IPS-15b (cell line): ENCODE measurements at regions not wholly inside any gene's neighbourhood (a gene's known extent, or its start where the extent isn't known, plus 50 kb on each side); places are given as distances from the start of the nearest gene placed in this dataset.

Experiments
- H3K27me3 ChIP-seq: one replicate; pipeline ENCODE4 v1.6.1; 2013; ENCODE audit warnings: low read length; ENCODE audit not compliant: control insufficient read depth, insufficient read depth
- H3K36me3 ChIP-seq: one replicate; pipeline ENCODE4 v1.6.1; 2013; ENCODE audit warnings: low read length; ENCODE audit not compliant: control insufficient read depth, insufficient read depth
- H3K4me1 ChIP-seq: one replicate; pipeline ENCODE4 v1.6.1; 2013; ENCODE audit warnings: mild to moderate bottlenecking, low read length; ENCODE audit not compliant: control insufficient read depth, insufficient read depth
- H3K4me3 ChIP-seq: one replicate; pipeline ENCODE4 v1.5.1; 2013; ENCODE audit warnings: low read depth, low read length
- H3K9ac ChIP-seq: one replicate; pipeline ENCODE4 v1.6.1; 2013; ENCODE audit warnings: low read depth, mild to moderate bottlenecking, low read length
- H3K9me3 ChIP-seq: one replicate; pipeline ENCODE4 v1.6.1; 2013; ENCODE audit warnings: mild to moderate bottlenecking, low read length; ENCODE audit not compliant: control insufficient read depth, insufficient read depth

DNA sequence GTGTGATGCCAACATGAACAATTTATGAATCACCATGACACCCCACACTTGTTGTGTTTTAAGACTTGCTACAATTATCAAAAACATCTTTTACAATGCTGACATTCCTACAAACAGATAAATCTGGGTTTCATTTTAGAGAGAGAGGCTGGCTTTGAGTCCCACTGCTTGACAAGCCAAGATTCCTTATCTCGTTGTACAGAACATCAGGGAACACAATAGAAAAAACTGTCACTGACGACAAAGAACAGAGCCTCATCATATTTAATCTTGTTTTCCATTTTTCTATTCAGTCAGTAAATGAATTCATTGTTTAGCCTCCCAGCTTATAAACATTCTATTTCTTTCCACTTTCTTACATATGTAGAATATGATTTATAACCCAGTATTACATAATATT, 461.6 kb upstream of the VSTM2A start:
- Histone ChIP-seq H3K27me3 (no peaks in the 10 kb centered on the region), H3K36me3 (no peaks in the 10 kb centered on the region), H3K4me1 (no peaks in the 10 kb centered on the region), H3K4me3 (no peak overlapping the region), H3K9ac (no peak overlapping the region), H3K9me3 (no peaks in the 10 kb centered on the region)

DNA sequence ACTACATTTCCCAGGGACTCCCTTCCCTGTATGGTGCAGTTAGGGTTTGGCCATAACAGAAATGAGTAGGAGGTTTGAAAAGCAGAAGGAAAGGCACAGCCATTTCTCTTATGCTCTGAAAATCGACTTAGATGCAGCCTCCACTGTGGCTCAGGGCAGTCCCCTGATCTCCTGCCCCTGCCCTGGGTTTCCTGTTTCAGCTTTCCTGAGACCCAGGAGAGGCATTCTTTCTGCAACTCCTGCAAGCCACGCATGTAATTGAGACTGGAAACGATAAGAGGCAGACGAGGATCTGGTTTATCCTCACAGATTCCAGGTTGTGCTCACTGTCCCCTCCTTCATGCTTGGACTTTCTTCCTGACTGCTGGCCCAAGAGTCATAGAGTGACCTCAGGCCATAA, 461.2 kb upstream of the VSTM2A start:
- Histone ChIP-seq H3K9me3 (no peaks in the 10 kb centered on the region), H3K4me3 (no peak overlapping the region), H3K4me1 (no peaks in the 10 kb centered on the region), H3K36me3 (no peaks in the 10 kb centered on the region), H3K9ac (no peak overlapping the region), H3K27me3 (no peaks in the 10 kb centered on the region)

DNA sequence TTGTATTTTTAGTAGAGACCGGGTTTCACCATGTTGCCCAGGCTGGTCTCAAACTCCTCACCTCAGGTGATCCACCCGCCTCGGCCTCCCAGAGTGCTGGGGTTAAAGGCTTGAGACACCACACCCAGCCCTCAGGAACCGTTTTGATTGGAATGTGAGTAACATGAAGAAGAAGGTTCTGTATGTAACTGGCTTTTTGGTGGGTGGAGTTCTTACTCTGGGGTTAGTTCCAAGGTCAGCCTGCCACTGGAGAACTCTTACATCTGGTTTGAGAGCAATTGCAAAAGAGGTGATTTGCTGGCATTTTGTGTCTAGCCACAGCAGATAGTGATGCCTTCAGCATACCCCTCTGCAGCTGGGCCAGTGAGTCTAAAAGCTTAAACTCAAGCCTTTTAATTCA, 457.8 kb upstream of the VSTM2A start:
- Histone ChIP-seq H3K4me1 (no peaks in the 10 kb centered on the region), H3K27me3 (no peaks in the 10 kb centered on the region), H3K9me3 (no peaks in the 10 kb centered on the region), H3K9ac (no peak overlapping the region), H3K4me3 (no peak overlapping the region), H3K36me3 (no peaks in the 10 kb centered on the region)

DNA sequence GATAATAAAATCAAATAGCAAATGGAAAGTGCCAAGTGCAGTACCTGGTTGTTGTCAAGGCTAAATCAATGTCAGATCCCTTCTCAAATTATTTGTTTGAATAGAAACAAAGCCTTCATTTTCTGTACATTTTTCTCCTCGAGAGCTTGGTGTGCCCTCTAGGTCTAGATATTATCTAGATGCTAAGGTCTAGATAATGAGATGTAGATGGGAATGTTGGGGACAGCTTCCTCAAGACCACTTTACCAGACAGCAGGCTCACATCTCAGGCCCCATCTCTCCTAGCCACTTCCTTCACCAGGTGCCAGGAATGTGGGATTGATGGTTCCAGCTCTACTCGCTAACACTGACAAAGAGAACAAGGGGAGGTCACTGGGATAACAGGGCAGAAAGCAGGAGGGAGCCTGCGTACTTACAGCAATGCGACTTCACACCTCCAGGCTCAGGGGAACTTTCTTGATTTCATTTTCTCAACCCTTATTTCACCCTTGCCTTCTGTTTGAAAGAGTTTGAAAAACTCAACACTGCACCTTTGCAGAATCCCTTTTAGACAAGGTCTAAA, 451.4 kb upstream of the VSTM2A start:
- Histone ChIP-seq H3K27me3 (no peaks in the 10 kb centered on the region), H3K36me3 (no peaks in the 10 kb centered on the region), H3K4me3 (no peak overlapping the region), H3K9ac (no peak overlapping the region), H3K4me1 (no peaks in the 10 kb centered on the region), H3K9me3 (no peaks in the 10 kb centered on the region)

GRCh38 chr7:54091322-54091721, 450.9 kb upstream of the VSTM2A start:
- Histone ChIP-seq H3K36me3 (no peaks in the 10 kb centered on the region), H3K27me3 (no peaks in the 10 kb centered on the region), H3K9ac (no peak overlapping the region), H3K4me3 (no peak overlapping the region), H3K9me3 (no peaks in the 10 kb centered on the region), H3K4me1 (no peaks in the 10 kb centered on the region)

DNA sequence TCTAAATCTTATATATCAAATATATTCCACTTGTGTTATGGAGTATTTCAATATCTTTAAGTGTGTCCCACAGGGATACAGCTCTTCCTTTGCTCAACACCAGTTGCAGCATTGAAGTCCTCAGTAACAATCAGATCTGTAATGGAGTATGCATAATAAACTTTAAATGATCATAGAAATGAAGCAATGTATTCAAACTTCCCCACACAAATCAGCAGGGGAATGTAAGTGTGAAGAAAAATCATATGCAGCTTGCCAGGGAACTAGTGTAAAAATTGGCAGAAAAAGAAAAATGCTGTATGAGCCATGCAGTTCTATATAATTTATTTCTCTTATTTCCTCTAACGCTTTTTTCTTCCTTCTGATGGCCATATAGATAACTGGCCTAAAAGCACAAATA, 444.3 kb upstream of the VSTM2A start:
- no peak overlapping the region for H3K4me3 ChIP-seq
- H3K4me1 ChIP-seq = peaks cover 3% of the 10 kb centered on the region
- H3K9me3 ChIP-seq = no peaks in the 10 kb centered on the region
- no peak overlapping the region for H3K9ac ChIP-seq
- no peaks in the 10 kb centered on the region for H3K27me3 ChIP-seq
- no peaks in the 10 kb centered on the region for H3K36me3 ChIP-seq

DNA sequence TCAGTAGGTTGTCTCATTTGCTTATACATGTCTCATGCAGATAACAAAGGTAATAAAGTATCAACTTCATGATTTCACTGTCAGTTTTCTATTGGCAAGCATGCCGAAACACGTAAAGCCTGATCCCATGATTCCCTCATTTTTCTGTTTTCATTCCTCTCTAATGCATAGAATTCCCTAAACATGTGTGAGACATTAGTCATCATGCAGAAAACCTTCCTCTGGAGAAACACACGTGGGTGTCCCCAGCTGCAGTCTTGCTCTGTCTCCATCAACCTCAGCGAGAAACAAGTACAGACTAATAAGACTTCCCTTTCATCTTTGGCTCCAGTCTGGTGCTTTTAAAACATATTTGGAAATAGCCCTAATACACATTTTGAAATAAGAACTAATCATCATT, 432.7 kb upstream of the VSTM2A start:
- Histone ChIP-seq H3K36me3 (no peaks in the 10 kb centered on the region), H3K9ac (no peak overlapping the region), H3K4me1 (no peaks in the 10 kb centered on the region), H3K27me3 (no peaks in the 10 kb centered on the region), H3K4me3 (no peak overlapping the region), H3K9me3 (no peaks in the 10 kb centered on the region)

GRCh38 chr7:54111814-54112511, 430.2 kb upstream of the VSTM2A start:
- Histone ChIP-seq H3K9ac (no peak overlapping the region), H3K9me3 (no peaks in the 10 kb centered on the region), H3K36me3 (no peaks in the 10 kb centered on the region), H3K4me3 (no peak overlapping the region), H3K4me1 (no peaks in the 10 kb centered on the region), H3K27me3 (no peaks in the 10 kb centered on the region)

DNA sequence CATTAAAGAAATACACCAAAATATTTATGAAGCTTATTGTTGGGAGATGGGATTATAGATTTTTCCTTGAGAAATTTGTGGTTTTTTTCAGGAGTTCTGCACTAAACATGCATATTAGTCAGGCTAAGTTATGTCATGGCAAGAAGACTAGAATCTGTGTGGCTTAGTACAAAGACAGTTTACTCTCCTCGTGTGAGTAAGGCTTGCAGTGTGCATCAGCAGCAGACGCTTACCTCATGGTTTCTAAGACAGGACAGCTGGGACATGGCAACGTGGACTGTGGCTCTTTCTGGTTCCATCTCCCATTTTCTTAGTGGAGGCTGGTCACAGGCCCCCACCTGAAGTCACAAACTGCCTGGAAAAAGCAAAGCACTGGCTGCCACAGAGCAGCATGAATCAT, 429.6 kb upstream of the VSTM2A start:
- Histone ChIP-seq H3K9ac (no peak overlapping the region), H3K36me3 (no peaks in the 10 kb centered on the region), H3K4me3 (no peak overlapping the region), H3K27me3 (no peaks in the 10 kb centered on the region), H3K9me3 (no peaks in the 10 kb centered on the region), H3K4me1 (no peaks in the 10 kb centered on the region)

DNA sequence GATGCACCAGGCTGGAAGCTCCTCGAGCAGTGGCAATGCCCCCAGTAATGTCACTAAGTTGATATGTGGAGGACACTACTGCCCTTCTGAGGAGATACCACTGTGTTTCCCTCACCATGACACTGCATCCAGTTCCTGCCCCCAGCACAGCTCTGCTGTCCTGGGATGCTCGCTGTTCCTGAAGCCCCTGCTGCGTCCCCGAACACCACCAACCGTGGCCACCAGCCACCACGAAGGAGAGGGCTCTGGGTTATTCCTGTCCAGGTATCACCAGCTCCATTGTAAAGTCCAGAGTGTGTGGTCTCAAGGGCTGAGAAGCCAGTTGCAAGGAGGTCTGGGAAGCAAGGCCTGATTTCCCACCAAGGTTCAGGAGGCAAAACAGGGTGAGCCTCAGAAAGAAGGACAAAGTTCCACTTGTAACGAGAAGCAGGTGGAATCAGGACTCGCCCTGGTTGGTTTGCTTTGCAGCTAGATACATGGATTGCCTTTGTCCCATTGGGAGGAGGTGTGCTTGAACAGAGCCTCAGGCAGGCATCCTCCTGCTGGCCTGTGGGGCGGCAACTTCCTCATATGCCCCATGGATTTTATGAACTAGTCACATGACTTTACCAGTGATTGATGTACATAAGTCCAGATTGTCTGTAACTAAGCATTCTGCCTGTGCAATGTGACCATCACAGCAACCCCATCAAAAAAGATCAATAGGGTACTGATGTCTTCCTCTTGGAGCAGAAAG, 427.0 kb upstream of the VSTM2A start:
- Histone ChIP-seq H3K27me3 (no peaks in the 10 kb centered on the region), H3K4me3 (no peak overlapping the region), H3K9me3 (no peaks in the 10 kb centered on the region), H3K36me3 (no peaks in the 10 kb centered on the region), H3K9ac (no peak overlapping the region), H3K4me1 (no peaks in the 10 kb centered on the region)

GRCh38 chr7:54116956-54117355, 425.2 kb upstream of the VSTM2A start:
- no peaks in the 10 kb centered on the region for H3K9me3 ChIP-seq
- H3K4me3 ChIP-seq = no peak overlapping the region
- H3K4me1 ChIP-seq = no peaks in the 10 kb centered on the region
- no peak overlapping the region for H3K9ac ChIP-seq
- H3K27me3 ChIP-seq = no peaks in the 10 kb centered on the region
- H3K36me3 ChIP-seq = no peaks in the 10 kb centered on the region

- Histone ChIP-seq H3K9me3 (no peaks in the 10 kb centered on the region), H3K9ac (no peak overlapping the region), H3K36me3 (no peaks in the 10 kb centered on the region), H3K4me1 (no peaks in the 10 kb centered on the region), H3K4me3 (no peak overlapping the region), H3K27me3 (no peaks in the 10 kb centered on the region)
Measured at GRCh38 chr7:54129035-54129434, 413.1 kb upstream of the VSTM2A start.
